Ovary (tissue), 7 donors: ENCODE measurements at regions not wholly inside any gene's neighbourhood (a gene's known extent, or its start where the extent isn't known, plus 50 kb on each side); places are given as distances from the start of the nearest gene placed in this dataset.

ENCODE experiments used
- DNase-seq, 5 donors: peaks; one replicate each; pipeline ENCODE4 v3.0.0-alpha.2; 2019 to 2020
- H3K27ac ChIP-seq, 2 donors: fragments of 200-600 bp; one replicate each; pipeline versions ENCODE4 v1.5.1 to v1.8.0; 2019 to 2022
- H3K27me3 ChIP-seq: fragments of 200-600 bp; one replicate; pipeline ENCODE4 v1.8.0; 2022
- H3K36me3 ChIP-seq: fragments of 200-600 bp; sonication (generic); one replicate; pipeline ENCODE4 v1.5.1; 2019
- H3K4me1 ChIP-seq: one replicate; pipeline ENCODE4 v1.8.1; 2013; ENCODE audit warnings: mild to moderate bottlenecking, moderate library complexity; ENCODE audit not compliant: insufficient read depth
- H3K4me3 ChIP-seq: fragments of 200-600 bp; sonication (generic); one replicate; pipeline ENCODE4 v1.5.1; 2017
- H3K9me3 ChIP-seq, 2 donors: fragments of 200-600 bp in 1 of 2; sonication (generic) in 1 of 2; one replicate each; pipeline versions ENCODE4 v1.5.1 to v1.8.1; 2013 to 2019; ENCODE audit warnings: mild to moderate bottlenecking in 1 of 2, moderate library complexity in 1 of 2
- EP300 ChIP-seq: sonication (generic); formaldehyde crosslinking; IDR thresholded peaks from one replicate; pipeline ENCODE4 v1.6.1; 2017; ENCODE audit warnings: antibody characterized with exemption
- POLR2A ChIP-seq: fragments of 450-650 bp; IDR thresholded peaks from one replicate; pipeline ENCODE4 v1.6.1; 2017; ENCODE audit warnings: antibody characterized with exemption, mild to moderate bottlenecking, moderate library complexity
- WGBS, 3 donors: extraction: QIAGEN DNeasy Blood & Tissue Kit in 1 of 3; methylation state at CpG; one replicate each; pipeline versions ENCODE4 v1.1.5 to v1.1.7; 2013 to 2017; 5-methylcytosine and 5-hydroxymethylcytosine counted together
- intact Hi-C, 4 donors: fragments of 100-400 bp; cut with DNase I; formaldehyde crosslinking; loops; one replicate each; pipeline versions ENCODE4 v1.11.0 to v1.15.1; 2022 to 2023
- TF ChIP-seq, protein P1 (sequence below), 3 donors: fragments of 450-650 bp in 2 of 3; fragments of 200-600 bp in 1 of 3; IDR thresholded peaks; one replicate each; pipeline versions ENCODE4 v1.5.1 to v1.8.0; 2016 to 2022; ENCODE audit warnings: antibody characterized with exemption in 3 of 3, mild to moderate bottlenecking in 1 of 3
- donor health status: DM: no; HTN: no; CAD: no; lungs with moderate emphysema.
- donor health status: DM: no; HTN: no; CAD: no.
- donor health status: Bipolar disorder and iron deficiency.
- donor health status: DM: no; HTN: no; CAD: no.
- donor health status: DM: yes; HTN: yes; CAD: no.

DNA sequence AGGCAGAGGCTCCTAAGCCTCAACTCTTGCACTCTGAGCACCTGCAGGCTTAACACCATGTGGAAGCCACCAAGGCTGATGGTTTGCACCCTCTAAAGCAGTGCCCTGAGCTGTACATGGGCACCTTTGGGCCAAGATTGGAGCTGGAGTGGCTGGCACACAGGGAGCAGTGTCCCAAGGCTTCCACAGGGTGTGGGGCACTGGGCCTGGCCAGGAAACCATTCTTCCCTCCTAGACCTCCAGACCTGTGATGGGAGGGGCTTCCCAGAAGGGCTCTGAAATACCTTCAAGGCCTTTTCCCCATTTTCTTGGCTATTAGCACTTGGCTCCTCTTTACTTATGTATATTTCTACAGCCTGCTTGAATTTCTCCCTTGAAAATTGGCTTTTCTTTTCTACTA lies 67.9 kb upstream of the PPM1J start:
- no peak for DNase-seq
- no peak overlapping the region for H3K4me3 ChIP-seq
- TF ChIP-seq, protein P1, sequence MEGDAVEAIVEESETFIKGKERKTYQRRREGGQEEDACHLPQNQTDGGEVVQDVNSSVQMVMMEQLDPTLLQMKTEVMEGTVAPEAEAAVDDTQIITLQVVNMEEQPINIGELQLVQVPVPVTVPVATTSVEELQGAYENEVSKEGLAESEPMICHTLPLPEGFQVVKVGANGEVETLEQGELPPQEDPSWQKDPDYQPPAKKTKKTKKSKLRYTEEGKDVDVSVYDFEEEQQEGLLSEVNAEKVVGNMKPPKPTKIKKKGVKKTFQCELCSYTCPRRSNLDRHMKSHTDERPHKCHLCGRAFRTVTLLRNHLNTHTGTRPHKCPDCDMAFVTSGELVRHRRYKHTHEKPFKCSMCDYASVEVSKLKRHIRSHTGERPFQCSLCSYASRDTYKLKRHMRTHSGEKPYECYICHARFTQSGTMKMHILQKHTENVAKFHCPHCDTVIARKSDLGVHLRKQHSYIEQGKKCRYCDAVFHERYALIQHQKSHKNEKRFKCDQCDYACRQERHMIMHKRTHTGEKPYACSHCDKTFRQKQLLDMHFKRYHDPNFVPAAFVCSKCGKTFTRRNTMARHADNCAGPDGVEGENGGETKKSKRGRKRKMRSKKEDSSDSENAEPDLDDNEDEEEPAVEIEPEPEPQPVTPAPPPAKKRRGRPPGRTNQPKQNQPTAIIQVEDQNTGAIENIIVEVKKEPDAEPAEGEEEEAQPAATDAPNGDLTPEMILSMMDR (IDR thresholded peaks at IDR 0.05), result no peak
- TF ChIP-seq POLR2A, result no peak
- no peak for TF ChIP-seq EP300

DNA sequence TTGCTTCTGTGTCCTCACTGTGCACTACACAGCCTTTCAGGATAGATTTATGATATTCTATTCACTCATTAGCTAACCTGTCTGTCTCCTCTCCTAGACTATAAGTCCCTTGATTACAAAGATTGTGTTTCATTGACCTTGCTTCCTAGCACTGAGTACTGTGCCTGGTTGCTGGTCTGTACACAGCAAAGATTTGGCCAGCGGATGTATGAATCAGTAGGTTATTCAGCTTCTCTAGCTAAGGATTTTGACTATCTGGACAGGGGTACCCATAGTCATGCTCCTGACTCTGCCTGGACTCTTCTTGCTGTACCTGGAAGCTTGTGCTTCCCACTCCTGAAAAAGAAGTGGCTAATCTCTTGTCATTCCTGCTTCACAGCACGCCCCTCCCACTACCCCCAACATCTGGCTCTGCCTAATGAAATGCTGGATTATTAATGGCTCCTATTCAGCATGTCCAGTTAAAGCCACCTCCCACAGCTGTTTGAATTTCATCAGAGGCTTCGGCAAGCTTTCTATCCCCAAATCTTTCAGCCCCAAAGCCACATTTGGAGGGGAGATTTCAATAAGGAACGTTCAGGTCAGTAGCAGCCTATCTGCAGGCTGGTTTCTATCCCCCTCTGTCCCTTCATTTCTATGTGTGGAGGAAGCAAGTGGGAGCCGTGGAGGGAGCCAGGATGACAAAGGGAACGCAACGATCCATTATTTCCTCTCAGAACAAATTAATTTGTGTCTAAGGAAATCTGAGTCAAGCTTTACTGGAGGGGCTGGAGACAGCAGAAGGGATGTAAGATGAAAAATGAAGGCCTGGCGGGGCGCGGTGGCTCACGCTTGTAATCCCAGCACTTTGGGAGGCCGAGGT lies 64.8 kb upstream of the PPM1J start:
- Histone ChIP-seq H3K4me1 (no peaks in the 10 kb centered on the region), H3K4me3 (no peak overlapping the region), H3K9me3 (no peaks in the 10 kb centered on the region), H3K27me3 (no peaks in the 10 kb centered on the region), H3K27ac (no peak overlapping the region), H3K36me3 (no peaks in the 10 kb centered on the region)
- DNase-seq, result no peak
- intact Hi-C loops, result no loop called here
- TF ChIP-seq POLR2A, result no peak
- no peak for TF ChIP-seq EP300
- TF ChIP-seq, protein P1 (IDR thresholded peaks at IDR 0.05), result no peak
- WGBS, 3 donors, result 55 to 62% (median 62%) methylated on average over 12 of the region's 12 CpGs

More for the DNA sequence above, 67.9 kb upstream of the PPM1J start:
- no peak overlapping the region for H3K27ac ChIP-seq
- H3K4me1 ChIP-seq, result no peaks in the 10 kb centered on the region
- no peaks in the 10 kb centered on the region for H3K9me3 ChIP-seq
- intact Hi-C loops, result no loop called here
- no peaks in the 10 kb centered on the region for H3K27me3 ChIP-seq
- no peaks in the 10 kb centered on the region for H3K36me3 ChIP-seq

DNA sequence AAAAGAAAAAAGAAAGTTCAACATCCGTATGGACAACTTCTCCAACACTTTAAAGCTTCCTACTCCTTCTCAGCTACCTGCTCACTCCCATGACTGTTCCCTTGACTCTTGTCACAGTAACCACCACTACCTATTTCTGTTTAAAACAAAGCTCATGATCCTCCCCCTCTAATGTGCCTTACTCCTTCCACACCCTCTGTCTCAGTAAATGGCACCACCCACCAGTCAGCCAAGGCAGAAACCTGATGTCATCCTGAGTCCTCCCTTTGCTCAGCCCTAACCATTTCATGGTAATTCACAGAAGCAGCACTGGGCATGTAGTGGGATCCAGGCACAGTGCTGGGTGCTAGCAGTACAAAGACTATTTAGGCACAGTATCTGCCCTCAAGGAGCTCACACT lies 63.0 kb upstream of the PPM1J start:
- H3K27me3 ChIP-seq, result no peaks in the 10 kb centered on the region
- H3K4me3 ChIP-seq, result no peak overlapping the region
- WGBS, 3 donors, result 39 to 73% (median 40%) methylated on average over 1 of the region's 1 CpG
- TF ChIP-seq EP300 (no peak), POLR2A (no peak)
- TF ChIP-seq, protein P1 (IDR thresholded peaks at IDR 0.05), result no peak
- no peak overlapping the region for H3K27ac ChIP-seq
- DNase-seq, result no peak
- no peaks in the 10 kb centered on the region for H3K36me3 ChIP-seq
- H3K4me1 ChIP-seq, result no peaks in the 10 kb centered on the region
- intact Hi-C loops, result no loop called here
- H3K9me3 ChIP-seq, result no peaks in the 10 kb centered on the region

DNA sequence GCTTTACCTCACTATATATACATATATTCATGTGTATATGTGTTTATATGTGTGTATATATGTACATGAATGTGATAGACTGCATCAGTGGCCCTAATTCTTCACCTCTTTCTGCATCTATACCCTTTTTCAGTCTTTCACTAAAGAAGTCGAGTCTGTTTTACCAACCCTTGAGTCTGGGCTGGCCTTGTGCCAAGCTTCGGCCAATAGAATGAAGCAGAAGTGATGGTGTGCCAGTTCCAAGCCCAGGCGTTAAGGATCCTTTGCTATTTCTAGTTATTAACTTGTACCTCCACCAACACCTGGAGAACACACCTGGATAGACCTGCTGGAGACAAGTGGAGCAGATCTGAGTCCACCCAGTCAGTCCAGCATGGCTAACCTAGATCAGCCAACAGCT lies 61.6 kb upstream of the PPM1J start:
- Histone ChIP-seq H3K36me3 (no peaks in the 10 kb centered on the region), H3K4me3 (no peak overlapping the region), H3K4me1 (no peaks in the 10 kb centered on the region), H3K9me3 (no peaks in the 10 kb centered on the region), H3K27me3 (no peaks in the 10 kb centered on the region), H3K27ac (no peak overlapping the region)
- intact Hi-C loops, result no loop called here
- WGBS, 3 donors, result 60 to 73% (median 68%) methylated on average over 3 of the region's 3 CpGs
- no peak for TF ChIP-seq POLR2A
- TF ChIP-seq, protein P1 (IDR thresholded peaks at IDR 0.05), result no peak
- TF ChIP-seq EP300, result no peak
- no peak for DNase-seq
